Gastrocnemius medialis (tissue), 4 donors: ENCODE measurements at regions not wholly inside any gene's neighbourhood (a gene's known extent, or its start where the extent isn't known, plus 50 kb on each side); places are given as distances from the start of the nearest gene placed in this dataset.
"Not testable (repeated sequence)": the region's sequence is repeated elsewhere in the genome, so short reads cannot be mapped to it uniquely, and the experiment has no call there.

Experiments used
- CTCF ChIP-seq, 5 experiments: fragments of 450-650 bp in 3 of 5; fragments of 200-600 bp in 2 of 5; sonication (generic) in 2 of 5; IDR thresholded peaks in 4 of 5; conservative IDR thresholded peaks in 1 of 5; 1 replicate in 4 of 5; 2 replicates in 1 of 5; pipeline ENCODE4 v1.5.1; 2016 to 2019; ENCODE audit warnings: antibody characterized with exemption in 5 of 5, mild to moderate bottlenecking in 3 of 5, moderate library complexity in 3 of 5
- POLR2A ChIP-seq, 2 donors: fragments of 450-650 bp; IDR thresholded peaks; one replicate each; pipeline ENCODE4 v1.6.1; 2017; ENCODE audit warnings: antibody characterized with exemption in 2 of 2, mild to moderate bottlenecking in 2 of 2, moderate library complexity in 2 of 2

- TF ChIP-seq CTCF (IDR thresholded peaks at IDR 0.05 in 4 of 5, conservative IDR thresholded peaks at IDR 0.05 in 1 of 5); POLR2A (IDR thresholded peaks at IDR 0.05): not testable (repeated sequence)
Measured at GRCh38 chr4:49262786-49263185, 276.7 kb downstream of the CWH43 start.
